HCT116 (cell line): ENCODE measurements at regions not wholly inside any gene's neighbourhood (a gene's known extent, or its start where the extent isn't known, plus 50 kb on each side); places are given as distances from the start of the nearest gene placed in this dataset.

Experiments
- ATAC-seq: fragments of 200-7000 bp; cut with Tn5 transposase; 2 replicates; pipeline ENCODE4 v1.9.1; 2020; ENCODE audit warnings: mild to moderate bottlenecking, moderate library complexity
- BruUV-seq: library from RNA; stranded (reverse); fragments of 400-500 nt; replicated peaks from 2 replicates; lab custom pipeline; 2021; lab: Mats Ljungman, UMichigan
- CTCF ChIA-PET: fragments of 300-600 bp; sonication (Branson Sonifier 250); formaldehyde crosslinking; loops from one replicate; lab custom pipeline; 2021; ENCODE audit warnings: antibody characterized with exemption; lab: Charles Lee
- POLR2A ChIA-PET: fragments of 300-600, 350-600 bp; sonication (Branson Sonifier 250); formaldehyde crosslinking; loops from one replicate; lab custom pipeline; 2021; ENCODE audit warnings: antibody characterized with exemption; lab: Charles Lee
- RAD21 ChIA-PET, 2 experiments: fragments of 300-600 bp; sonication (Branson Sonifier 250); formaldehyde crosslinking; loops; one replicate each; lab custom pipeline; 2023; ENCODE audit warnings: low total read pairs in 2 of 2; ENCODE audit not compliant: uncharacterized antibody in 2 of 2, unreplicated experiment in 2 of 2, low non-redundant PET in 1 of 2; lab: Charles Lee
- DNase-seq: peaks from one replicate; pipeline ENCODE4 v3.0.0-alpha.2; 2010; ENCODE audit warnings: low read depth, low spot score
- H2AFZ ChIP-seq: fragments of 200-600 bp; shearing (Covaris generic), sonication (generic); 2 replicates; pipeline ENCODE4 v1.6.1; 2017; ENCODE audit warnings: low read depth, mixed run types, mixed read lengths, antibody characterized with exemption, low read length; ENCODE audit not compliant: poor library complexity, severe bottlenecking
- H3K27ac ChIP-seq: 2 replicates; pipeline ENCODE4 v1.5.1; 2012; ENCODE audit warnings: low read depth, low read length
- H3K27me3 ChIP-seq: fragments of 200-600 bp; sonication (generic); 2 replicates; pipeline ENCODE4 v1.6.1; 2016; ENCODE audit warnings: mixed run types, low read length, mixed read lengths; ENCODE audit not compliant: insufficient read depth
- H3K36me3 ChIP-seq, 2 experiments: fragments of 200-500 bp in 1 of 2; fragments of 200-600 bp in 1 of 2; sonication (Bioruptor generic) in 1 of 2; sonication (generic) in 1 of 2; 2 replicates each; pipeline versions ENCODE4 v1.5.1 to v1.6.1; 2014 to 2016; ENCODE audit warnings: low read length in 2 of 2, inconsistent platforms in 1 of 2, mixed read lengths in 1 of 2, mixed run types in 1 of 2; ENCODE audit not compliant: insufficient read depth in 2 of 2, control insufficient read depth in 1 of 2
- H3K4me1 ChIP-seq, 2 experiments: fragments of 200-600 bp in 1 of 2; sonication (generic) in 1 of 2; 2 replicates each; pipeline versions ENCODE4 v1.5.1 to v1.6.1; 2012 to 2017; ENCODE audit warnings: low read length in 2 of 2, inconsistent platforms in 1 of 2, mild to moderate bottlenecking in 1 of 2, mixed read lengths in 1 of 2, mixed run types in 1 of 2, moderate library complexity in 1 of 2; ENCODE audit not compliant: insufficient read depth in 2 of 2, control insufficient read depth in 1 of 2
- H3K4me2 ChIP-seq: fragments of 200-600 bp; sonication (generic); 2 replicates; pipeline ENCODE4 v1.6.1; 2017; ENCODE audit warnings: mixed run types, low read length, mixed read lengths
- H3K4me3 ChIP-seq, 2 experiments: fragments of 200-600 bp in 1 of 2; sonication (generic) in 1 of 2; replicated peaks in 1 of 2; 2 replicates each; pipeline ENCODE4 v1.5.1; 2011 to 2016; ENCODE audit warnings: low read length in 2 of 2, control low read depth in 1 of 2, low read depth in 1 of 2, mild to moderate bottlenecking in 1 of 2, mixed read lengths in 1 of 2, mixed run types in 1 of 2
- H3K79me2 ChIP-seq: fragments of 200-600 bp; sonication (generic); 2 replicates; pipeline ENCODE4 v1.6.1; 2017; ENCODE audit warnings: mild to moderate bottlenecking, mixed run types, low read length, moderate library complexity, mixed read lengths; ENCODE audit not compliant: insufficient read depth
- H3K9ac ChIP-seq: fragments of 200-600 bp; sonication (generic); 2 replicates; pipeline ENCODE4 v1.6.1; 2016; ENCODE audit warnings: low read length, mixed read lengths
- H3K9me2 ChIP-seq: fragments of 200-600 bp; sonication (generic), shearing (Covaris generic); 2 replicates; pipeline ENCODE4 v1.6.1; 2017; ENCODE audit warnings: mixed run types, mild to moderate bottlenecking, moderate library complexity; ENCODE audit not compliant: insufficient read depth
- H3K9me3 ChIP-seq, 2 experiments: fragments of 200-500 bp in 1 of 2; fragments of 200-600 bp in 1 of 2; sonication (Bioruptor generic) in 1 of 2; sonication (generic) in 1 of 2; 2 replicates each; pipeline ENCODE4 v1.6.1; 2014 to 2017; ENCODE audit warnings: low read length in 2 of 2, mixed read lengths in 2 of 2, inconsistent platforms in 1 of 2, low read depth in 1 of 2, mild to moderate bottlenecking in 1 of 2, mixed run types in 1 of 2, moderate library complexity in 1 of 2; ENCODE audit not compliant: control insufficient read depth in 1 of 2, insufficient read depth in 1 of 2
- H4K20me1 ChIP-seq: fragments of 200-600 bp; sonication (generic), shearing (Covaris generic); 2 replicates; pipeline ENCODE4 v1.6.1; 2017; ENCODE audit warnings: mixed run types, mild to moderate bottlenecking, moderate library complexity; ENCODE audit not compliant: insufficient read depth
- ELF1 ChIP-seq: IDR thresholded peaks from 2 replicates; pipeline ENCODE4 v1.6.1; 2012; ENCODE audit warnings: low read depth, borderline replicate concordance
- EZH2 ChIP-seq: fragments of 200-600 bp; sonication (generic); IDR thresholded peaks from 2 replicates; pipeline ENCODE4 v1.6.1; 2017; ENCODE audit warnings: antibody characterized with exemption, mixed run types
- FOSL1 ChIP-seq: IDR thresholded peaks from 2 replicates; pipeline ENCODE4 v1.6.1; 2012; ENCODE audit warnings: low read depth
- RAD21 ChIP-seq: IDR thresholded peaks from 2 replicates; pipeline ENCODE4 v1.6.1; 2012; ENCODE audit warnings: low read depth, mild to moderate bottlenecking
- SIN3A ChIP-seq: IDR thresholded peaks from 2 replicates; pipeline ENCODE4 v1.6.1; 2012; ENCODE audit warnings: low read depth
- SP1 ChIP-seq: IDR thresholded peaks from 2 replicates; pipeline ENCODE4 v1.6.1; 2012; ENCODE audit warnings: low read depth
- SRF ChIP-seq: IDR thresholded peaks from 2 replicates; pipeline ENCODE4 v1.6.1; 2012; ENCODE audit warnings: low read depth
- TCF7L2 ChIP-seq: IDR thresholded peaks from 2 replicates; pipeline ENCODE4 v1.7.0; 2011; ENCODE audit warnings: borderline replicate concordance, inconsistent platforms; ENCODE audit not compliant: insufficient read depth, insufficient read length; ENCODE audit errors: extremely low read depth
- YY1 ChIP-seq: IDR thresholded peaks from 2 replicates; pipeline ENCODE4 v1.6.1; 2011; ENCODE audit warnings: low read length, low read depth, moderate library complexity, mild to moderate bottlenecking; ENCODE audit not compliant: insufficient replicate concordance; ENCODE audit errors: extremely low read depth
- ZFX ChIP-seq: fragments of 450-650 bp; IDR thresholded peaks from 2 replicates; pipeline ENCODE4 v1.6.1; 2017
- intact Hi-C: fragments of 100-400 bp; cut with micrococcal nuclease; formaldehyde crosslinking; loops from 2 replicates; pipeline ENCODE4 v1.10.0; 2022
- TF ChIP-seq, protein P1 (sequence below), 3 experiments: fragments of 200-600 bp in 1 of 3; sonication (generic) in 1 of 3; IDR thresholded peaks in 2 of 3; conservative IDR thresholded peaks in 1 of 3; 2 replicates each; pipeline ENCODE4 v1.5.1; 2012 to 2017; ENCODE audit warnings: low read depth in 2 of 3, low read length in 2 of 3, antibody characterized with exemption in 1 of 3, borderline replicate concordance in 1 of 3, control low read depth in 1 of 3, mild to moderate bottlenecking in 1 of 3, mixed read lengths in 1 of 3, mixed run types in 1 of 3, moderate library complexity in 1 of 3; ENCODE audit not compliant: insufficient read depth in 1 of 3

DNA sequence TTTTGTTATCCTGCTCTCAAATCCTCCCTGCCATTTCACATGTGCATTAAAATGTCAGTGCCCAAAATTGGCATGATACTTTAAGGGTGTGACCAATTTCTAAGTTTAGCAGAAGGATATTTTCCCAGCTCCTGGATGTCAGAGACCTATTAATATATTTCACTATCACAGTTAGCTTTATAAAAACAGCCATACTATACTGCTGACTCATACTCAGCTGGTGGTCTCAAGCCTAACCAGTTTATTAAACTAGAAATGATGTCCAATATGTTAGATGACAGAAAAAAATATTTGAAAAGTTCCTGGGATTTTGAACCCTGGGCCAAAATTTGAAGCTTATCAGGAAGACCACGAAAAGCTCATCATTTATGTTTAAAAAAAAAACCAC, 60.9 kb upstream of the ZNF280D start:
- ChIA-PET POLR2A (interaction anchor here (0.6 to 0.8 kb wide), 2 partner anchors 12 to 554 kb away, joined by 3 read pairs; no protein-coding TSS in a partner anchor), RAD21 (no interaction called here), CTCF (no interaction called here)
- intact Hi-C loops: no loop called here
- H3K4me1 ChIP-seq: no peaks in the 10 kb centered on the region
- H3K27me3 ChIP-seq: no peaks in the 10 kb centered on the region
- no peak overlapping the region for H2AFZ ChIP-seq
- H3K4me2 ChIP-seq: no peak overlapping the region
- H3K9me3 ChIP-seq: no peaks in the 10 kb centered on the region
- no peaks in the 10 kb centered on the region for H4K20me1 ChIP-seq
- H3K9me2 ChIP-seq: no peaks in the 10 kb centered on the region
- H3K79me2 ChIP-seq: no peaks in the 10 kb centered on the region
- no peak overlapping the region for H3K9ac ChIP-seq
- BruUV-seq: no TSS peak
- H3K4me3 ChIP-seq: no peak overlapping the region
- DNase-seq (no peak), ATAC-seq (no peak)
- no peak overlapping the region for H3K27ac ChIP-seq
- no peaks in the 10 kb centered on the region for H3K36me3 ChIP-seq
- no peak for TF ChIP-seq ZFX
- TF ChIP-seq EZH2: no peak
- TF ChIP-seq TCF7L2: no peak
- no peak for TF ChIP-seq ELF1
- no peak for TF ChIP-seq SP1
- no peak for TF ChIP-seq FOSL1
- no peak for TF ChIP-seq SRF
- no peak for TF ChIP-seq SIN3A
- no peak for TF ChIP-seq YY1
- no peak for TF ChIP-seq RAD21
- TF ChIP-seq, protein P1, sequence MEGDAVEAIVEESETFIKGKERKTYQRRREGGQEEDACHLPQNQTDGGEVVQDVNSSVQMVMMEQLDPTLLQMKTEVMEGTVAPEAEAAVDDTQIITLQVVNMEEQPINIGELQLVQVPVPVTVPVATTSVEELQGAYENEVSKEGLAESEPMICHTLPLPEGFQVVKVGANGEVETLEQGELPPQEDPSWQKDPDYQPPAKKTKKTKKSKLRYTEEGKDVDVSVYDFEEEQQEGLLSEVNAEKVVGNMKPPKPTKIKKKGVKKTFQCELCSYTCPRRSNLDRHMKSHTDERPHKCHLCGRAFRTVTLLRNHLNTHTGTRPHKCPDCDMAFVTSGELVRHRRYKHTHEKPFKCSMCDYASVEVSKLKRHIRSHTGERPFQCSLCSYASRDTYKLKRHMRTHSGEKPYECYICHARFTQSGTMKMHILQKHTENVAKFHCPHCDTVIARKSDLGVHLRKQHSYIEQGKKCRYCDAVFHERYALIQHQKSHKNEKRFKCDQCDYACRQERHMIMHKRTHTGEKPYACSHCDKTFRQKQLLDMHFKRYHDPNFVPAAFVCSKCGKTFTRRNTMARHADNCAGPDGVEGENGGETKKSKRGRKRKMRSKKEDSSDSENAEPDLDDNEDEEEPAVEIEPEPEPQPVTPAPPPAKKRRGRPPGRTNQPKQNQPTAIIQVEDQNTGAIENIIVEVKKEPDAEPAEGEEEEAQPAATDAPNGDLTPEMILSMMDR (IDR thresholded peaks at IDR 0.05 in 2 of 3, conservative IDR thresholded peaks at IDR 0.05 in 1 of 3; ENCODE audit: borderline replicate concordance in 1 of 3, insufficient read depth in 1 of 3, low read depth in 2 of 3, low read length in 2 of 3): no peak
